ENCODE measurements at regions not wholly inside any gene's neighbourhood (a gene's known extent, or its start where the extent isn't known, plus 50 kb on each side); places are given as distances from the start of the nearest gene placed in this dataset.

- ChIA-PET POLR2A (no interaction called here), CTCF (interaction anchor here (1.2 to 1.8 kb wide), 2 partner anchors 577 to 986 kb away, joined by 6 to 12 read pairs; no protein-coding TSS in a partner anchor)
- Histone ChIP-seq H3K9me3 (no peaks in the 10 kb centered on the region; the same call in 1 of the 2 replicates), H3K4me3 (ENCODE audit: low read depth, low read length) (no peak overlapping the region), H3K4me1 (0 out of 2 replicates have a peak, but pooled peaks cover 3% of the 10 kb centered on the region), H3K27me3 (replicated peaks; ENCODE audit: control insufficient read depth, insufficient read depth, low read length) (no peaks in the 10 kb centered on the region), H3K36me3 (ENCODE audit: control insufficient read depth, insufficient read depth, low read length) (no peaks in the 10 kb centered on the region)
- no peak overlapping the region for H3K27ac Mint-ChIP-seq (ENCODE audit: unreplicated experiment)
- H3K4me3 Mint-ChIP-seq (ENCODE audit: unreplicated experiment) = no peak overlapping the region
- DNase-seq = peak in 1 of 2 experiments; percentile 43
- H3K36me3 Mint-ChIP-seq (ENCODE audit: insufficient read depth, unreplicated experiment) = no peaks in the 10 kb centered on the region
- H3K9me3 Mint-ChIP-seq (ENCODE audit: unreplicated experiment) = no peaks in the 10 kb centered on the region
- TF ChIP-seq CTCF (IDR thresholded peaks at IDR 0.05; ENCODE audit: insufficient read depth in 1 of 2, low read depth in 1 of 2, low read length in 1 of 2, severe bottlenecking in 1 of 2, unreplicated experiment in 1 of 2) = peak in 1 of 2 experiments; percentile 42
- H3K27me3 Mint-ChIP-seq (ENCODE audit: insufficient read depth, unreplicated experiment) = peaks cover 2% of the 10 kb centered on the region
- intact Hi-C loops (cut with micrococcal nuclease; ENCODE audit: unreplicated experiment) = loop anchor here (1.0 to 5.0 kb wide), 4 partner anchors 42 to 1032 kb away; no protein-coding TSS in a partner anchor
- BruUV-seq (replicated peaks) = no TSS peak
- H3K4me1 Mint-ChIP-seq (ENCODE audit: low read depth, unreplicated experiment) = peaks cover 17% of the 10 kb centered on the region
Measured at GRCh38 chr21:27759820-27760219, 792.9 kb upstream of the ADAMTS5 start.

GRCh38 chr21:27759091-27759659, 792.3 kb upstream of the ADAMTS5 start:
- H3K27ac Mint-ChIP-seq (ENCODE audit: unreplicated experiment) = no peak overlapping the region
- intact Hi-C loops (cut with micrococcal nuclease; ENCODE audit: unreplicated experiment) = loop anchor here (1.0 to 5.0 kb wide), 3 partner anchors 292 to 1033 kb away; no protein-coding TSS in a partner anchor
- H3K9me3 ChIP-seq = no peaks in the 10 kb centered on the region; the same call in 1 of the 2 replicates

DNA sequence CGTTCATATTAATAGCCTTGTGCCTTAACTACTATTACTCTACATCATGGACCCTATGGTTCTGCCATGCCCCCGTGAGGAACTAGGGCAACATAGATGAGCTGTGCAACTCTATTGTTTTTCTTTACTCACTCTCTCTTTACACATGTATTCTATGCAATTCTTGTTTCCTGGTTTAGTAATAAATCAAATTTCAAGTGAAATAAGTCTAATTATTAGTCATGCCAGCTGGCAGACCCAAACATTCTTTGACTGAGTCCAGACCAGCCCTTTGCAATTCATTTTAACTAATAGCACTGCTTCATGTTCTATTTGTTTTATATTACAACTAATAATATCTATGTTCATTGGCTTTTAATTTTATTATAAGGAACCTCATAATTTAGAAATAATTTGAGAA, 789.3 kb upstream of the ADAMTS5 start:
- Histone ChIP-seq H3K27me3 (replicated peaks; ENCODE audit: control insufficient read depth, insufficient read depth, low read length) (no peaks in the 10 kb centered on the region), H3K4me3 (ENCODE audit: low read depth, low read length) (no peak overlapping the region), H3K9me3 (no peaks in the 10 kb centered on the region), H3K36me3 (ENCODE audit: control insufficient read depth, insufficient read depth, low read length) (no peaks in the 10 kb centered on the region), H3K4me1 (0 out of 2 replicates have a peak, but pooled peaks cover 3% of the 10 kb centered on the region)
- Mint-ChIP-seq H3K9me3 (ENCODE audit: unreplicated experiment) (no peaks in the 10 kb centered on the region), H3K36me3 (ENCODE audit: insufficient read depth, unreplicated experiment) (no peaks in the 10 kb centered on the region), H3K4me1 (ENCODE audit: low read depth, unreplicated experiment) (peaks cover under 1% of the 10 kb centered on the region), H3K27me3 (ENCODE audit: insufficient read depth, unreplicated experiment) (peaks cover 9% of the 10 kb centered on the region), H3K4me3 (ENCODE audit: unreplicated experiment) (no peak overlapping the region), H3K27ac (ENCODE audit: unreplicated experiment) (no peak overlapping the region)
- DNase-seq = no peak
- ChIA-PET POLR2A (no interaction called here), CTCF (no interaction called here)
- TF ChIP-seq CTCF (IDR thresholded peaks at IDR 0.05; ENCODE audit: insufficient read depth in 1 of 2, low read depth in 1 of 2, low read length in 1 of 2, severe bottlenecking in 1 of 2, unreplicated experiment in 1 of 2) = no peak
- BruUV-seq (replicated peaks) = no TSS peak
- intact Hi-C loops (cut with micrococcal nuclease; ENCODE audit: unreplicated experiment) = loop anchor here (5.0 kb wide), 1 partner anchor 1036 kb away; no protein-coding TSS in a partner anchor

More at GRCh38 chr21:27759091-27759659, 792.3 kb upstream of the ADAMTS5 start:
- no peaks in the 10 kb centered on the region for H3K36me3 ChIP-seq (ENCODE audit: control insufficient read depth, insufficient read depth, low read length)
- no peak overlapping the region for H3K4me3 ChIP-seq (ENCODE audit: low read depth, low read length)
- peak; percentile 43 to 52 for DNase-seq
- TF ChIP-seq CTCF (IDR thresholded peaks at IDR 0.05; ENCODE audit: insufficient read depth in 1 of 2, low read depth in 1 of 2, low read length in 1 of 2, severe bottlenecking in 1 of 2, unreplicated experiment in 1 of 2) = peak in 1 of 2 experiments; percentile 56
- POLR2A ChIA-PET = no interaction called here
- Mint-ChIP-seq H3K4me1 (ENCODE audit: low read depth, unreplicated experiment) (peaks cover 17% of the 10 kb centered on the region), H3K36me3 (ENCODE audit: insufficient read depth, unreplicated experiment) (no peaks in the 10 kb centered on the region), H3K4me3 (ENCODE audit: unreplicated experiment) (no peak overlapping the region), H3K9me3 (ENCODE audit: unreplicated experiment) (no peaks in the 10 kb centered on the region), H3K27me3 (ENCODE audit: insufficient read depth, unreplicated experiment) (peaks cover 5% of the 10 kb centered on the region)
- 0 out of 2 replicates have a peak, but pooled peaks cover 3% of the 10 kb centered on the region for H3K4me1 ChIP-seq
- no peaks in the 10 kb centered on the region for H3K27me3 ChIP-seq (replicated peaks; ENCODE audit: control insufficient read depth, insufficient read depth, low read length)
- BruUV-seq (replicated peaks) = no TSS peak
- CTCF ChIA-PET = interaction anchor here (0.6 to 1.8 kb wide), 4 partner anchors 577 to 986 kb away, joined by 3 to 12 read pairs (median 6); no protein-coding TSS in a partner anchor

All from Caco-2 (cell line).